HG03520 (cell line): ENCODE measurements at regions not wholly inside any gene's neighbourhood (a gene's known extent, or its start where the extent isn't known, plus 50 kb on each side); places are given as distances from the start of the nearest gene placed in this dataset.
"Not testable (repeated sequence)": the region's sequence is repeated elsewhere in the genome, so short reads cannot be mapped to it uniquely, and the experiment has no call there.

Experiments used
- ATAC-seq: cut with Tn5 transposase; IDR thresholded peaks from one replicate; pipeline ENCODE4 v1.9.1; 2021; ENCODE audit warnings: mild to moderate bottlenecking, moderate library complexity; ENCODE audit not compliant: unreplicated experiment

- no peak for ATAC-seq
These were observed 143.2 kb upstream of the ZNF536 start for GRCh38 chr19:30228835-30229524.

GRCh38 chr19:30229525-30230174, 142.5 kb upstream of the ZNF536 start:
- ATAC-seq = no peak

GRCh38 chr19:30231408-30232318, 140.5 kb upstream of the ZNF536 start:
- ATAC-seq = no peak

- no peak for ATAC-seq
These were observed 138.8 kb upstream of the ZNF536 start for GRCh38 chr19:30233375-30233774.

GRCh38 chr19:30235946-30236345, 136.2 kb upstream of the ZNF536 start:
- ATAC-seq = no peak

- no peak for ATAC-seq
These were observed 135.6 kb upstream of the ZNF536 start for GRCh38 chr19:30236587-30236986.

DNA sequence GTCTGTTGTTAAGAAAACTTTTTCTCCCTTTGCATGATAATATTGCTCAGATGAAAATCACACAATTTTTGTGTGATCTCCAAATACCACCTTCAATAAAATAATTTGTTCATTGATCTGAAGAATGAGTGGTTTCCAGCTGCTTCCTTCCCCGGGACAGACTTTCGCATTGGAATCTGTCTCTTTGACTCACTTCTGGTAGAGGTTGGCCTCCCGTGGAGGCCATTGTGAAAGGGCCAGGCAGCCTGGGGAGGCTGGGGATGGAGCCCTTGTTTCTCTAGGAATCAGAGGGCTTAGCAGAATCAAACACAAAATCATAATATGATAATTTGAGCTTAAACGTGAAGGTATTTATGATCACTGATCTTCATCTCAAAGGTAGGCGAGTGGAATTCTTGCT, 135.0 kb upstream of the ZNF536 start:
- ATAC-seq = no peak

DNA sequence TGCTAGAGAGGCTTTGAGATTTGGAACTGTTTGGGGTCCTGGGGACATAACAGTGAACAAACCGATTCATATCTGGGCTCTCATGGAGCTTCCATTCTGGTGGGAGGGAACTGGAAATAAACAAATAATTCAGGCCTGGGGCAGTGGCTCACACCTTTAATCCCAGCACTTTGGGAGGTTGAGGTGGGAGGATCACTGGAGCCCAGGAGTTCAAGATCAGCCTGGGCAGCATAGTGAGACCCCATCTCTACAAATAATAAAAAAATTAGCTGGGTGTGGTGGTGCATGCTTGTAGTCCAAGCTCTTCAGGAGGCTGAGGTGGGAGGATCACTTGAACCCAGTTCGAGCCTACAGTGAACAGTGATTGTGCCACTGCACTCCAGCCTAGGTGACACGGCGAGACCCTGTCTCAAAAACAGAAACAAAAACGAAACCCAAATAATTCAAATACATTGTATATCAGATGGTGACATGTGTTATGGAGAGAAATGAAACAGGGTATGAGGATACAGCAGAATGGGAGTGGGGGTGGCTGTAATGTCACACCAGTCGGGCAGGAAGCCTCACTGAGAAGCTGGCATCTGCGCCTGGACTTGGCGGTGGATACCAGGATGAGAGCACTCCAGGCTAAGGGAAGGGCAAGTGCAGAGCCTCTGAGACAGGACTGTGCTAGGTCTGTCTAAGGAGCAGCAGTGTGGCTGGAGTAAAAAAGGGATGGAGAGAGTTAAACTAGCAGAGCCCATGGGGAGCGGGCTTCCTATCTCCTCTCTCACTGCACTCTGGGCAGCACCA, 131.1 kb upstream of the ZNF536 start:
- ATAC-seq = no peak

DNA sequence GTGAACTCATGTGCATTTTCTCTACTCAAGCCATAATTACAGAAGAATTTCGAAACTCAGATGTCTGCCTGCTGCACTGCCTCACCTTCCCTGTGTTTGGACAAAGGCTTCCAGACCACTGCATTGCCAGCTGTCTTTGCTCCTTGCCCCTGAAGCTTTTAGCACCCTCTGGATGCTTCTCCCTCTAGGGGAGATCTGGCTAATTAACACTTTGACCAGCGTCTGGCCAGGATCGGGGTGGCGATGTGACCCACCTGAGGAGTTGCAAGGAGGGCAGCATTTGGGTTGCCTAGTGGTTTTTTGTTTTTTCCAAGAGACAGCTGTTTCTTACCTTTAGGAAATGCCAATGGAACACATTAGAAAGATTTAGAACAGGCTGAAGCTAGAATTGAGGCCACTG, 127.7 kb upstream of the ZNF536 start:
- no peak for ATAC-seq

GRCh38 chr19:30245401-30246039, 126.7 kb upstream of the ZNF536 start:
- no peak for ATAC-seq

- ATAC-seq = no peak
These were observed 122.3 kb upstream of the ZNF536 start for GRCh38 chr19:30249911-30250310.

- no peak for ATAC-seq
These were observed 120.0 kb upstream of the ZNF536 start for GRCh38 chr19:30252214-30252613.

DNA sequence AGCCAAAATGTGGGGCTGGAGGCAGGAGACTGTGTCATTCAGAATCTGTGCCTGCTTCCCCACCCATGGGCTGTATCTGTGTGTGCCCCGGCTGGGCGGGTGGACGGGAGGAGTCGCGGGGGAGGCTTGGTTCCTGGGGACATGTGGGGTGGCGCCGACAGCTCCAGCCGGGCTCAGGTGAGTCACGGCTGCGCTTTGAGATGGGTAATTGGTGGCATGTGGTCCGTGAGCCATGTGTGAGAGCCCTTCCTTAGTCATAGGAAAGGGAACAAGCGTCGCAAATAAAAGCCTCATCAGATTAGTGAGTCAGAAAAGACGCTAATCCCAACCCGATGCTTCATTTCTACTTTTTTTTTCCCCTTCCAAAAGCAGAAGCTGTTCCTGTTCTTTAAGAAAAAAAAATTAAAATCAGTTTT, 118.6 kb upstream of the ZNF536 start:
- no peak for ATAC-seq

DNA sequence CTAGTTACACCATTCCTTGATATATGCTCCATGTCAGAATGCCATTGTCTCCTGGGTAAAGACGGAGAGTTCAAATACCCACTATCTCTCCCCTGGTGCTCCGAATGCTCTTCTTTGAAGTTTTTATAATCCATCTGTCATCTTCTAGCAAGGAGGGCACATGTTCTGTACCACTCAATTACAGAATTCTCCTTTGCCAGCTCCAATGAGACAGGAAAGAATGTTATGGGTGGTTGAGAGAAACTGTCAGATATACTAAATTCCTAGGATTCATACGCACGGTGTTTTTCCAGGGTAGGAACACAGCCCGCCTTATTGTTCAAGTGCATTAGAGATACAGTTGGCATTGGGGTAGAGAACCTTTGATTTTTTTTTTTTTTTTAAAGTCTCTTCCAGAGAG, 118.0 kb upstream of the ZNF536 start:
- ATAC-seq = no peak

DNA sequence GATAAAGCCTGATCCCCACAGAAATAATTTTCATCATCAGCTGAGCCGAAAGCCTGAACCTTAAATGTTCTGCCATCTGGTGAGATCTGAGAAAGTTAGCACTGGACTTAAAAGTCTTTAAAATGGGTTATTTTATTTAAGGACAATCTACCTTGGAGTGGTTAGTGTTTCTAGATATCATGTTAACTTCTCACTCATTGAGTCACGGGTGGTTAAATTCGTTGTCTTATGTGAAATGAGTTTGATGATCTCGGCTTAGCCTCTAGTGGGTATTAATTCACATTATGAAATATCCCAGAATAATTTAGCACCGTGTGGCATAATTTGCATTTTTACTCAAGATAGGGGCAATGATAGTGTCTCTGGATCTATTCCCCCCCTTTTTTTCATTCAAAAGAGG, 117.4 kb upstream of the ZNF536 start:
- ATAC-seq = no peak

DNA sequence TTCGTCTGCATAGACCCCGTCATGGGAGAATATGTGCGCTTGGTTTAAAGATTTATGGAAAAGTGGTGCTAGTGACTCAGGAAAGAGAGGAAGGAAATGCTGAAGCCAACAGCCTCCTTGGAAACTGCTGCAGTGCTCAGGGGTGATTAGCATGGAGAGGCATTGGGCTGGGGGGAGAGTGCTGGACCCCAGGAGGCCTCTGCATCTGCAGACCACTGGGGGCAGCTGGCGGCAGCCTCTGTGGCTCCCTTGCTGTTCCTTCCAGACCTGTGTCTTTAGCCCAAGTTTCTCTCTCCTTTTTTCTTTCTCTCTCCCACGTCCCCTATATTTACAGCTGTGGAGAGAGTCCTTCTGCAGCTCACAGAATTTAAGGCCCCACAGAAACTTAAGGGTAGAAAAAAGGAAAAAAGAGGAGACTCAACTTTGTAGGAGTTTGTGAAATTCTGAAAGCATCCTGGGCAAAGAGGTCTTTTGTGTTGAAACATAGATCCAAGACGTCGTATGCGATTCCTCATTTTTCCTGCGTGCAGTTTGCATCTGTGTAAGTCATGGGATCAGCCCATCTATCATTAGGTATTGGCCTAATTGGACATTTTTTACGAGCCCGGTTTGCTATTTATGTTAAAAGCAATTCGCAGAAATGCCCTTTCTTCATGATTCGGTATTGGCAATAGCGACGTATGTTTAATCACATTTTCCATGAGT, 116.2 kb upstream of the ZNF536 start:
- no peak for ATAC-seq

GRCh38 chr19:30256496-30256850, 115.7 kb upstream of the ZNF536 start:
- ATAC-seq = no peak

DNA sequence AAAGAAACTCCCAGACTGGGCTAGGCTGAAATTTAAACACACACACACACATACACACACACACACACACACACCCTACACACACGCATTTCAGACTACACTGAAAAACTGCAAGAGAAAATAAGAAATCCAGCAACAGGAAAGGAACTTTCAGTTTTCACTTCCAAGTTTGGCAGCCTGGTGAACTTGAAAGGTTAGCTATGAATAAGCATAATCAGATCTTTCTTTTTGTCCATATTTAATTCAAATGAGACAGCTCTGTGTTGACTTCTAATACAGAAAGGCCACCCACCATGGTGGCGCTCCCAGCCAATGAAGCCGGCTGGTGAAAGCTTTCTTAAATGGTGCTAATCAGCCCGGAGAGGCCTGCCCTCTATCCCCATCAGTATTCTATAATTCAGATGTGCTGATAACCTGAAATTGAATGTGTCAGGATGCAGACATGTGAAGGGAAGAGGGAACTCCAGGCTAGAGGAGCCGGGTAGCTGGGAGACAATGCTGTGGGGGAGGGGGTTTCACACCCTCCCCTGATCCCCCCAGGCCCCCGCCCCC, 108.3 kb upstream of the ZNF536 start:
- no peak for ATAC-seq

- not testable (repeated sequence) for ATAC-seq
These were observed 106.3 kb upstream of the ZNF536 start for GRCh38 chr19:30265918-30266317.

DNA sequence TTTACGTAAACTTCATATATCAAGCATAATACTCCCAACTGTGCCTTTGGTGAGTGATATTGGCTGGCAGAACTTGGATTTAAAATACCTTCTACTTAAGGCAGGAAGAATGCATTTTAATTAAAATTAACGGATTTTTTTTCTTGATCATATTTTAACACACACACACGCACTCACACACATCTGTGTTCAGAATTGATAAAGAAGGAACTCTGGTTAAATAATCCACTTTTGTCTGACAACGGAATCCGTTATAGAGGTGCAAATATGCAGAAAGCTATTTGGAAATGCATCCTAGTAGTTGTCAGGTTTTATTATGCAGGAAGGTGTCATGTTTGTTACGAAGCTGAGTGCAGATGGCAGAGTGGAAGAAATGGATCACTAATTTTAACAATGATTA, 105.5 kb upstream of the ZNF536 start:
- no peak for ATAC-seq
